ENCODE measurements at regions not wholly inside any gene's neighbourhood (a gene's known extent, or its start where the extent isn't known, plus 50 kb on each side); places are given as distances from the start of the nearest gene placed in this dataset.

DNA sequence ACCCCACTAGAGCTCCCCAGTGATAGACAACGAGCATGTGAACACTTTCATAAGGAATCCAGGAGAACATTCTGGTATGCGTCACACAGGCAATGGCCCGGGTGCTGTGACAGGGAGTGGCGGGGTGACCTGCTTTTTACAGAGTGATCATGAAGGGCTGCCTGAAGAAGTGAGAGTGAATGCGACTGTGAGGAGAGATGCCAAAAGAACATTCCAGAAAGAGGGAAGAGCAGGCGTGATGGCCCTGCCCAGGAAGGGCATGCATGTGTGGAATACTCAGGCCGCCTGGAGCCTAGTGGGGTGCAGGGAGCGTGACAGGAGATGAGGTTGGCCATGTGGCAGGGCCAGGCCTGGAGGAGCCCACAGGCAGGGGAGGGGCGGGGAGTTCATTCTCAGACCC is 53.8 kb downstream of the FZD10 start:
- FAIRE-seq (no peak), DNase-seq (ENCODE audit: insufficient read length, low spot score) (no peak)
- TF ChIP-seq POLR2AphosphoS5 (IDR thresholded peaks at IDR 0.05; ENCODE audit: low read depth, low read length) (no peak), PAX5 (IDR thresholded peaks at IDR 0.05; ENCODE audit: insufficient read depth, low read length, severe bottlenecking) (no peak)

DNA sequence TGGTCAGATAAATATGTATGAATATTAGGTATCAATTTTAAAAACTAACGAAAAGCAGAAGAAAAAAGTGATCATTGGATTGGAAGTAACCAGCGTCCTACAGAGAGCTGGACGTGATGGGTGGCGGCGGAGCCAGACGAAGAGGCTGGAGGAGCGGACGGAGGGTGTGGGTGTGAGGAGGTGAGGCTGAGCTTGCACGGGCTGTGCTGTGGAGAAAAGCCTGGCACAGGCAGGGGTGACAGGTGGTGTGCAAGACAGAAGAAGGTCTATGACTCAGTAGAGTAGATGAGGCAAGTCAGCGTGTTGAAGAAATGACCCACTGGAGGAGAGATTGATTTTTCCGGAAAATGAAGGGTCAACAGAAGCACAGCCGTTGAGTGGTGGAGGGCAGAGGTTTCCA is 56.4 kb downstream of the FZD10 start:
- FAIRE-seq (no peak), DNase-seq (ENCODE audit: insufficient read length, low spot score) (no peak)
- TF ChIP-seq SPI1 (IDR thresholded peaks at IDR 0.05; ENCODE audit: low read depth, low read length) (no peak), POU2F2 (IDR thresholded peaks at IDR 0.05; ENCODE audit: low read depth, low read length) (no peak), POLR2AphosphoS5 (IDR thresholded peaks at IDR 0.05; ENCODE audit: low read depth, low read length) (no peak), PAX5 (IDR thresholded peaks at IDR 0.05; ENCODE audit: insufficient read depth, low read length, severe bottlenecking) (no peak), POLR2A (IDR thresholded peaks at IDR 0.05; ENCODE audit: low read depth, low read length) (no peak), TAF1 (IDR thresholded peaks at IDR 0.05; ENCODE audit: low read depth, low read length) (no peak)

DNA sequence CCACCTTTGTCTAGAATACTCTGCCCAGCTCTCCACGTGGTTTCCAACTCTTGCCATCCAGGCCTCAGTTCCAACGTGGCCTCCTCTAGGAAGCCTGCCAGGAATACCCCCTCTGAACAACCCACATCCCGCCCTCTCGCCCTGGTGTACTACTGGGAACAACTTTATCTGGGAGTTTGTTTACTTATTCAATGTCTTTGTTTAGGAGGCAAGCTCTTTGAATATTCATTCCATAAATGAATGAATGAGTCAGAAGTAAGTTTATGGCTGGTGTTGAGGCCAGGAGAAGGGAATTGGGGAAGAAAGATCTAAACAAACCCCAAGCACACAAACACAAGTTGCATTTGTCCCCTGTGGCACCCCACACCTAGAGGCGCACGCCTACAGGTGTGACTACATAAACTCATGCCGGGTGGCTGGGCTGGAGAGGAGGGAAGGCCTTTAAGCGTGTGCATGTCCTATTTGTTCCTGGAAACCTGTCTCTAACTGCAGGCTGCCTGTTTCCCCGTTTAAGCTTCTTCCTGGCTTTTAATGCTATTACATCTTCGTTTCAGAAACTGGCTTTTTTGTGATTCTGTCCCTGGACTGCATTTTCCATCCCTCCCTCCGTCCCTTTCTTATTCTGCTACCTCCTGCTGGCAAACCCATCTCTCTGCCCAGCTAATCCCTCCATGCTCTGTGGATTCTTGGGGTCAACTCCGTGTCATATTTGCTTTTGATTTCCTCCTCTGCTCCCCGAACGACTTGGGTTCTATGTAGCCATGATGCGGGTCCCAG is 57.9 kb downstream of the FZD10 start:
- FAIRE-seq (no peak), DNase-seq (ENCODE audit: insufficient read length, low spot score) (no peak)
- TF ChIP-seq POLR2A (IDR thresholded peaks at IDR 0.05; ENCODE audit: low read depth, low read length) (no peak), POU2F2 (IDR thresholded peaks at IDR 0.05; ENCODE audit: low read depth, low read length) (no peak), PAX5 (IDR thresholded peaks at IDR 0.05; ENCODE audit: insufficient read depth, low read length, severe bottlenecking) (no peak), POLR2AphosphoS5 (IDR thresholded peaks at IDR 0.05; ENCODE audit: low read depth, low read length) (no peak), TAF1 (IDR thresholded peaks at IDR 0.05; ENCODE audit: low read depth, low read length) (no peak), SPI1 (IDR thresholded peaks at IDR 0.05; ENCODE audit: low read depth, low read length) (no peak)

DNA sequence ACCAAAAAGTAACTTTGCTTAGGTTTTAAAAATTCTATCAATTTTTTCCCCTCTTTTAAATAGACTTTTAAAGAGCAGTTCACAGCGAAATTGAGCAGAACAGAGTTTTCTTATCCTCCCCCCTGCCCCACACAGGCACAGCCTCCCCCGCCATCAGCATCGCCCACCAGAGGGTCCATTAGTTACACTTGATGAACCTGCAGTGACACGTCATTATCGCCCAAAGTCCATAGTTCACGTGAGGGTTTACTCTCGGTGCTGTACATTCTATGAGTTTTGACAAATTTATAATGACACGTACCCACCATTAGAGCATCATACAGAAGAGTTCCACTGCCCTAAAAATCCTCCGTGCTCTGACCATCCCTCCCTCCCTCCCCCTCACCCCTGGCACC is 58.4 kb downstream of the FZD10 start:
- no peak for FAIRE-seq
- TF ChIP-seq PAX5 (IDR thresholded peaks at IDR 0.05; ENCODE audit: insufficient read depth, low read length, severe bottlenecking) (no peak), POLR2AphosphoS5 (IDR thresholded peaks at IDR 0.05; ENCODE audit: low read depth, low read length) (no peak), SPI1 (IDR thresholded peaks at IDR 0.05; ENCODE audit: low read depth, low read length) (no peak), POU2F2 (IDR thresholded peaks at IDR 0.05; ENCODE audit: low read depth, low read length) (no peak), POLR2A (IDR thresholded peaks at IDR 0.05; ENCODE audit: low read depth, low read length) (no peak), TAF1 (IDR thresholded peaks at IDR 0.05; ENCODE audit: low read depth, low read length) (no peak)
- DNase-seq (ENCODE audit: insufficient read length, low spot score), result no peak

DNA sequence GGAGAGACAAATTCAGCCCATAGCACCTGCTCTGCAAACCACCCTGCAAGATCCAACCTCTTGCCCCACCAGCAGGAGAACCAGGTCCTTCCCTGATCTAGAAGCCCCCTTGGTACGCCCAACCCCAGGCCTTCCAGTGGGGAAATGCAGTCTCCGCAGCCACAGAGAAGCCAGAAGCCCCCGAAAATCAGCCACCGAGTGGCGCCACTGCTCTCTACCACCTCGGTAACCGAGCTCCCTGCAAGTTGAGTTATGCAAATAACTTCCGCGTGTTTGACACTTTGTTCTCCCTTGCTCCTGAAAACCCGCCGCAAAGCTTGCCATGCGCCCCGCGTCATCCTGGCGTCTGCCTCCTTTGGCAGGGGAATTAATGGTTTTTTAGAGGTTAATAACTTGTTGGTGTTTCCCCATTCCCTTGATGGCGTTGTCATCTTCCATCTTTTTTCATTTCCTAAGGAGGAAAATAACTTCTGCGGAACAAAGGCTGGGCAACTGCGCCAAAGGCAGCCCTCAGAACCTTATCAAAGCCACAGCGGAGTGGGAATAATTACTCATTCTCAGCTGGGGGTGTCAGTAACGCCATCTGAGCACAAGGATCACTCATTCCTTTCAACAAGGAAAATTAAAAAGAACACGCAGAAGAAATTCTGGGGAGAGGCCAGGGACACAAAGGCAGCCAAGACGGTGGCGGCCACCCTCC is 60.4 kb downstream of the FZD10 start:
- DNase-seq (ENCODE audit: insufficient read length, low spot score) (no peak), FAIRE-seq (no peak)
- no peak for TF ChIP-seq SPI1 (IDR thresholded peaks at IDR 0.05; ENCODE audit: low read depth, low read length)
- no peak for TF ChIP-seq TAF1 (IDR thresholded peaks at IDR 0.05; ENCODE audit: low read depth, low read length)
- TF ChIP-seq POU2F2 (IDR thresholded peaks at IDR 0.05; ENCODE audit: low read depth, low read length), result no peak
- TF ChIP-seq PAX5 (IDR thresholded peaks at IDR 0.05; ENCODE audit: insufficient read depth, low read length, severe bottlenecking), result no peak
- no peak for TF ChIP-seq POLR2A (IDR thresholded peaks at IDR 0.05; ENCODE audit: low read depth, low read length)
- TF ChIP-seq POLR2AphosphoS5 (IDR thresholded peaks at IDR 0.05; ENCODE audit: low read depth, low read length), result no peak

DNA sequence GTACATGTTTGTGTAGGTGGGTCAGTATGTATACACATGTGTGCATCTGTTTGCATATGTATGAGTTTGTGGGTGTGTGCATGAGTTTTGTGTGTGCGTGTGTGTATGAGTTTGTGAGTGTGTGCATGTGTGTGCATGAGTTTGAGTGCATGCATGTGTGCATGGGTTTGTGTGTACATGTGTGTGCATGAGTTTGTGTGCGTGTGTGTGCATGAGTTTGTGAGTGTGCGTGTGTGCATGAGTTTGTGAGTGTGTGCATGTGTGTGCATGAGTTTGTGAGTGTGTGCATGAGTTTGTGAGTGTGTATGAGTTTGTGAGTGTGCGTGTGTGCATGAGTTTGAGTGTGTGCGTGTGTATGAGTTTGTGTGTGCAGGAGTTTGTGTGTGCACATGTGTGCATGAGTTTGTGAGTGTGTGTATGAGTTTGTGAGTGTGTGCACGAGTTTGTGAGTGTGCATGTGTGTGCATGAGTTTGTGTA is 61.5 kb downstream of the FZD10 start:
- TF ChIP-seq SPI1 (IDR thresholded peaks at IDR 0.05; ENCODE audit: low read depth, low read length) (no peak), PAX5 (IDR thresholded peaks at IDR 0.05; ENCODE audit: insufficient read depth, low read length, severe bottlenecking) (no peak), POLR2A (IDR thresholded peaks at IDR 0.05; ENCODE audit: low read depth, low read length) (no peak), TAF1 (IDR thresholded peaks at IDR 0.05; ENCODE audit: low read depth, low read length) (no peak), POU2F2 (IDR thresholded peaks at IDR 0.05; ENCODE audit: low read depth, low read length) (no peak), POLR2AphosphoS5 (IDR thresholded peaks at IDR 0.05; ENCODE audit: low read depth, low read length) (no peak)
- DNase-seq (ENCODE audit: insufficient read length, low spot score), result no peak
- FAIRE-seq, result peak; percentile 48

DNA sequence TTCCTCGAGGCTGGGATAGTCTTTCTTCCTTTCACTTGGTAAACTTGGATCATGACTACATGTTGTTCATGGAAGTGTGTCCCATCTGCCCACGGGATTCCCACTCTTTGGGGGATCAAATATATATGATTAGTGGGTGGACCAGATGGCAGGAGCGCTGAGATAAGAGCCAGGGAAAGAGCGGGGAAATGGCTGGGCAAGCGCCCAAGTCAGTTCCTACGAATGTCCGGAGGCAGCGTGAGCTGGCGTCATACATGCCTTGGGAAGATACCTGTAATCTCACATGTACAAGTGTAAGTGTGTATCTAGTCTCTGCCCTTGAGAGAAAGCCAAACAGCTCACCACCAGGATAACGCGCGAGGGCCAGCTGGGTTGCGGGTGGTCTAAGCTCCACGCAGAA is 62.3 kb downstream of the FZD10 start:
- no peak for TF ChIP-seq POLR2AphosphoS5 (IDR thresholded peaks at IDR 0.05; ENCODE audit: low read depth, low read length)
- TF ChIP-seq PAX5 (IDR thresholded peaks at IDR 0.05; ENCODE audit: insufficient read depth, low read length, severe bottlenecking), result no peak
- no peak for TF ChIP-seq POU2F2 (IDR thresholded peaks at IDR 0.05; ENCODE audit: low read depth, low read length)
- no peak for TF ChIP-seq POLR2A (IDR thresholded peaks at IDR 0.05; ENCODE audit: low read depth, low read length)
- DNase-seq (ENCODE audit: insufficient read length, low spot score) (no peak), FAIRE-seq (no peak)

DNA sequence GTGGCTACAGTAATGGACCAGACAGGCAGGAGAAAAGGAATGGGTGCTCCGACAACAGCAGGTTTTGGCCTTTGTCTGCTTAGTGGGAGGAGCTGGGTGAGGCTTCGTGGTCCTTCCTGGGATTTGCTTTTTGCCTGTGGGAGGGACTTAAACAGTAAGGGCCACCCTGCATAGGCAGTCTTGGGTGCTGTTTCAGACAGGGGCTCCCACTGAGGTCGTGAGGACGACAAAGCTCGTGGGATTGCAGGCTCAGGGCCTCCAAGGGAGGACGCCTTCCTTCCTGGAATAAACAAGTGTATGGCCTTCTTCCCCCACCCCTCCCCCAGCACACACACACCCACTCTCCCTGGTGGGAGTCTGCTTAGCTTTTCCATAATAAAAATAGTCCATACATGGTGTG is 63.1 kb downstream of the FZD10 start:
- no peak for TF ChIP-seq POU2F2 (IDR thresholded peaks at IDR 0.05; ENCODE audit: low read depth, low read length)
- no peak for TF ChIP-seq POLR2A (IDR thresholded peaks at IDR 0.05; ENCODE audit: low read depth, low read length)
- no peak for TF ChIP-seq TAF1 (IDR thresholded peaks at IDR 0.05; ENCODE audit: low read depth, low read length)
- no peak for TF ChIP-seq POLR2AphosphoS5 (IDR thresholded peaks at IDR 0.05; ENCODE audit: low read depth, low read length)
- no peak for TF ChIP-seq PAX5 (IDR thresholded peaks at IDR 0.05; ENCODE audit: insufficient read depth, low read length, severe bottlenecking)
- no peak for TF ChIP-seq SPI1 (IDR thresholded peaks at IDR 0.05; ENCODE audit: low read depth, low read length)
- FAIRE-seq (no peak), DNase-seq (ENCODE audit: insufficient read length, low spot score) (no peak)

DNA sequence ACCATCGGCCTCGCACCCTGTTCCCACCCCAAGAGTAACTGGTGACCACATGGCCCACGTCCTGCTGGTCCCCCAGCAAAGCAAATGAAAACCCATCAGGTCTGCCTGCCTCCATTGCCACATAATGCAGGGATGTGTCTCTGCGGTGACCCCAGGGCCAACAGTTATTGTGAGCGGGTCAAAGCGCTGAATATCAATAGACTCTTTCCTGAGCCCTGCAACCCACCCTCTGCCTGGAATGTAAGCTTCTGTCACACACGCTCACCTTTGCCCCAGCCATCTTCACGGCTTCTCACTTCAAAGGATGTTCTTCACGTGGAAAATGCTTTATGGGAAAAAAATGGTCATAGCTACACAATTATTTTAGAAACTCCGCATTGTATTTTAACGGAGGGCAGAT is 63.9 kb downstream of the FZD10 start:
- FAIRE-seq (no peak), DNase-seq (ENCODE audit: insufficient read length, low spot score) (no peak)
- TF ChIP-seq TAF1 (IDR thresholded peaks at IDR 0.05; ENCODE audit: low read depth, low read length) (no peak), SPI1 (IDR thresholded peaks at IDR 0.05; ENCODE audit: low read depth, low read length) (no peak), POLR2AphosphoS5 (IDR thresholded peaks at IDR 0.05; ENCODE audit: low read depth, low read length) (no peak), POU2F2 (IDR thresholded peaks at IDR 0.05; ENCODE audit: low read depth, low read length) (no peak), PAX5 (IDR thresholded peaks at IDR 0.05; ENCODE audit: insufficient read depth, low read length, severe bottlenecking) (no peak)
